ENCODE measurements at regions not wholly inside any gene's neighbourhood (a gene's known extent, or its start where the extent isn't known, plus 50 kb on each side); places are given as distances from the start of the nearest gene placed in this dataset.

- no peak overlapping the region for H3K4me3 ChIP-seq (ENCODE audit: low read depth, low read length)
- TF ChIP-seq, protein P1, sequence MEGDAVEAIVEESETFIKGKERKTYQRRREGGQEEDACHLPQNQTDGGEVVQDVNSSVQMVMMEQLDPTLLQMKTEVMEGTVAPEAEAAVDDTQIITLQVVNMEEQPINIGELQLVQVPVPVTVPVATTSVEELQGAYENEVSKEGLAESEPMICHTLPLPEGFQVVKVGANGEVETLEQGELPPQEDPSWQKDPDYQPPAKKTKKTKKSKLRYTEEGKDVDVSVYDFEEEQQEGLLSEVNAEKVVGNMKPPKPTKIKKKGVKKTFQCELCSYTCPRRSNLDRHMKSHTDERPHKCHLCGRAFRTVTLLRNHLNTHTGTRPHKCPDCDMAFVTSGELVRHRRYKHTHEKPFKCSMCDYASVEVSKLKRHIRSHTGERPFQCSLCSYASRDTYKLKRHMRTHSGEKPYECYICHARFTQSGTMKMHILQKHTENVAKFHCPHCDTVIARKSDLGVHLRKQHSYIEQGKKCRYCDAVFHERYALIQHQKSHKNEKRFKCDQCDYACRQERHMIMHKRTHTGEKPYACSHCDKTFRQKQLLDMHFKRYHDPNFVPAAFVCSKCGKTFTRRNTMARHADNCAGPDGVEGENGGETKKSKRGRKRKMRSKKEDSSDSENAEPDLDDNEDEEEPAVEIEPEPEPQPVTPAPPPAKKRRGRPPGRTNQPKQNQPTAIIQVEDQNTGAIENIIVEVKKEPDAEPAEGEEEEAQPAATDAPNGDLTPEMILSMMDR (IDR thresholded peaks at IDR 0.05; ENCODE audit: insufficient read depth, low read depth, low read length, missing control alignments): no peak
- DNase-seq (ENCODE audit: low read depth): no peak
Observed at GRCh38 chr9:89961616-89962341, 357.0 kb downstream of the GADD45G start.

GRCh38 chr9:89963280-89963679 lies 358.5 kb downstream of the GADD45G start:
- H3K4me3 ChIP-seq (ENCODE audit: low read depth, low read length): no peak overlapping the region
- TF ChIP-seq, protein P1 (IDR thresholded peaks at IDR 0.05; ENCODE audit: insufficient read depth, low read depth, low read length, missing control alignments): no peak
- no peak for DNase-seq (ENCODE audit: low read depth)

GRCh38 chr9:89967527-89967926 lies 362.7 kb downstream of the GADD45G start:
- H3K4me3 ChIP-seq (ENCODE audit: low read depth, low read length): no peak overlapping the region
- TF ChIP-seq, protein P1 (IDR thresholded peaks at IDR 0.05; ENCODE audit: insufficient read depth, low read depth, low read length, missing control alignments): no peak
- no peak for DNase-seq (ENCODE audit: low read depth)

- DNase-seq (ENCODE audit: low read depth): no peak
- H3K4me3 ChIP-seq (ENCODE audit: low read depth, low read length): no peak overlapping the region
- TF ChIP-seq, protein P1 (IDR thresholded peaks at IDR 0.05; ENCODE audit: insufficient read depth, low read depth, low read length, missing control alignments): no peak
Observed at GRCh38 chr9:89969156-89969675, 364.4 kb downstream of the GADD45G start.

DNA sequence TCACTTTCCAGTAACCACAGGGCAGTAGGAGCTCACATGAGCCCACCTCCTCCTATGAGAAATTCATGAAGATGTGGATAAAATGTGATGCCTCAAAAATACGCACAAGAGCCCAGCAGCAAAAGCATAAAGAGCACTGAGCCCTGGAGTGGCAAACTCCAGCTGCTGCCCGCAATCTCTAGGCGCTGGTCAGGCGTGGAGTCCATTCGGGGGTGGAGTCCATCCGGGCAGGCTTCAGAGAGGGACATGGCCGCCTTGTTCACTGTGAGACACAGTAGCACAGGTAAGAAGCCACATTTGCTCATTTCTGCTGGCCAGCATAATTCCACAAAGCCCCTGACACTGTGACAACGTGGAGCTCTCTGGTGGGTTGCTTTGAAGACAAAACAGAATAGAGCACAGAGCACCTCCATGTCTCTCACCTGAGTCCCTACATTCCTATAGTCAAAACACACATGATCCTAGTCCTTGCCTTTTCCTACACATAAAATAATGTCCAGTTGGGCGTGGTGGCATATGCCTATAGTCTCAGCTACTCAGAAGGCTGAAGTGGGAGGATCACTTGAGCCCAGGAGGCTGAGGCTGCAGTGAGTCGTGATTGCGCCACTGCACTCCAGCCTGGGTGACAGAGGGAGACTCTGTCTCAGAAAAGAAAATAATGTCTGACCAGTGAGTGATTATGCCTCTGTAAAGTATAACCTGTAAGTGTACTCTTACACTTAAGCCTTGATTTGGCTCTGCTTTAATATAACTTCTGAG lies 365.2 kb downstream of the GADD45G start:
- TF ChIP-seq, protein P1 (IDR thresholded peaks at IDR 0.05; ENCODE audit: insufficient read depth, low read depth, low read length, missing control alignments): no peak
- DNase-seq (ENCODE audit: low read depth): no peak

DNA sequence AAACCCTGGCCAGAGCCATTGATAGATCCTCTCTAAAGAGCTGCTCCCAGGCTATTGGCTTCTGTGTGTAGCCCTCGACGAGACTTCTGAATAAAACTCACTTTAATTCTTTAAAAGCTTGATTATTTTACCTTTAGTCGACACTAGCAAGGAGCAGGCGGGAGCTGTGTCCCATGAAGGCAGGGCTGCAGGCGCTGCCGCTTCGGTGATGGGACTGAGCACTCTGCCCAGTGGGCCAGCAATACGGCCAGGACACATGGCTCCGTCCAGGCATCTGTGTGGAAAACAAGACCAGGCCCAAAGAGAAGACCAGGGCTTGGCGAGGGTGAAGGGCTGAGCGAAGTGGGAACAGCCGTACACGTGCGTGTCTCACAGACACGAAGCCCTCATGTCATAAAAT lies 365.9 kb downstream of the GADD45G start:
- no peak overlapping the region for H3K4me3 ChIP-seq (ENCODE audit: low read depth, low read length)
- TF ChIP-seq, protein P1 (IDR thresholded peaks at IDR 0.05; ENCODE audit: insufficient read depth, low read depth, low read length, missing control alignments): no peak
- DNase-seq (ENCODE audit: low read depth): no peak

More for the DNA sequence above, 365.2 kb downstream of the GADD45G start:
- H3K4me3 ChIP-seq (ENCODE audit: low read depth, low read length): no peak overlapping the region

Measured in GM12865 (cell line).